ENCODE measurements at regions not wholly inside any gene's neighbourhood (a gene's known extent, or its start where the extent isn't known, plus 50 kb on each side); places are given as distances from the start of the nearest gene placed in this dataset.

DNA sequence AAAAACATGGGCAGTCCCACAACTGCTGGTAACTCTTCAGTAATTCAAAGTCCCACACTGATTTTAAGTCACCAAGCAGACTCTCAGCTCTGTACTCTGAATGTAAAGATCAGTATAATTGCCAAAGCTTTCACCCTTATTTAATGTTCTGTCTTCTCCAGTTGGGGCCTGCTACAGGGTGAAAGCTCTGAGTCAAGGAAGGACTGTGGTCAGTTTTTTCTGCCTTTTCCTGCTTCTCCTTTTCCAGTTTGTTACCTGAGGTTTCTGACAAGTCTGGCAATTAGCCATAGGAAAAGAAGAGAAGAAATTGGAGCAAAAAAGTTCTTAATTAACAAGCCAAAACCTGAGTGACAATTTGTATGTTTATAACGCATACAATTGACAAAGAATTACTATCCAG lies 279.3 kb downstream of the RBM26 start:
- TF ChIP-seq MXI1 (conservative IDR thresholded peaks at IDR 0.05; ENCODE audit: poor library complexity, severe bottlenecking) (no peak), POLR2AphosphoS5 (IDR thresholded peaks at IDR 0.05) (no peak), RAD21 (conservative IDR thresholded peaks at IDR 0.05) (no peak), EP300 (conservative IDR thresholded peaks at IDR 0.05; ENCODE audit: poor library complexity, severe bottlenecking) (no peak), EZH2 (IDR thresholded peaks at IDR 0.05; ENCODE audit: borderline replicate concordance, insufficient read depth, low read length, poor library complexity, severe bottlenecking) (no peak), SMC3 (conservative IDR thresholded peaks at IDR 0.05; ENCODE audit: poor library complexity) (no peak), TAF1 (IDR thresholded peaks at IDR 0.05; ENCODE audit: low read depth) (no peak)
- TF ChIP-seq, protein P1, sequence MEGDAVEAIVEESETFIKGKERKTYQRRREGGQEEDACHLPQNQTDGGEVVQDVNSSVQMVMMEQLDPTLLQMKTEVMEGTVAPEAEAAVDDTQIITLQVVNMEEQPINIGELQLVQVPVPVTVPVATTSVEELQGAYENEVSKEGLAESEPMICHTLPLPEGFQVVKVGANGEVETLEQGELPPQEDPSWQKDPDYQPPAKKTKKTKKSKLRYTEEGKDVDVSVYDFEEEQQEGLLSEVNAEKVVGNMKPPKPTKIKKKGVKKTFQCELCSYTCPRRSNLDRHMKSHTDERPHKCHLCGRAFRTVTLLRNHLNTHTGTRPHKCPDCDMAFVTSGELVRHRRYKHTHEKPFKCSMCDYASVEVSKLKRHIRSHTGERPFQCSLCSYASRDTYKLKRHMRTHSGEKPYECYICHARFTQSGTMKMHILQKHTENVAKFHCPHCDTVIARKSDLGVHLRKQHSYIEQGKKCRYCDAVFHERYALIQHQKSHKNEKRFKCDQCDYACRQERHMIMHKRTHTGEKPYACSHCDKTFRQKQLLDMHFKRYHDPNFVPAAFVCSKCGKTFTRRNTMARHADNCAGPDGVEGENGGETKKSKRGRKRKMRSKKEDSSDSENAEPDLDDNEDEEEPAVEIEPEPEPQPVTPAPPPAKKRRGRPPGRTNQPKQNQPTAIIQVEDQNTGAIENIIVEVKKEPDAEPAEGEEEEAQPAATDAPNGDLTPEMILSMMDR (IDR thresholded peaks at IDR 0.05; ENCODE audit: poor library complexity, severe bottlenecking) = no peak
- TF ChIP-seq, protein P2, sequence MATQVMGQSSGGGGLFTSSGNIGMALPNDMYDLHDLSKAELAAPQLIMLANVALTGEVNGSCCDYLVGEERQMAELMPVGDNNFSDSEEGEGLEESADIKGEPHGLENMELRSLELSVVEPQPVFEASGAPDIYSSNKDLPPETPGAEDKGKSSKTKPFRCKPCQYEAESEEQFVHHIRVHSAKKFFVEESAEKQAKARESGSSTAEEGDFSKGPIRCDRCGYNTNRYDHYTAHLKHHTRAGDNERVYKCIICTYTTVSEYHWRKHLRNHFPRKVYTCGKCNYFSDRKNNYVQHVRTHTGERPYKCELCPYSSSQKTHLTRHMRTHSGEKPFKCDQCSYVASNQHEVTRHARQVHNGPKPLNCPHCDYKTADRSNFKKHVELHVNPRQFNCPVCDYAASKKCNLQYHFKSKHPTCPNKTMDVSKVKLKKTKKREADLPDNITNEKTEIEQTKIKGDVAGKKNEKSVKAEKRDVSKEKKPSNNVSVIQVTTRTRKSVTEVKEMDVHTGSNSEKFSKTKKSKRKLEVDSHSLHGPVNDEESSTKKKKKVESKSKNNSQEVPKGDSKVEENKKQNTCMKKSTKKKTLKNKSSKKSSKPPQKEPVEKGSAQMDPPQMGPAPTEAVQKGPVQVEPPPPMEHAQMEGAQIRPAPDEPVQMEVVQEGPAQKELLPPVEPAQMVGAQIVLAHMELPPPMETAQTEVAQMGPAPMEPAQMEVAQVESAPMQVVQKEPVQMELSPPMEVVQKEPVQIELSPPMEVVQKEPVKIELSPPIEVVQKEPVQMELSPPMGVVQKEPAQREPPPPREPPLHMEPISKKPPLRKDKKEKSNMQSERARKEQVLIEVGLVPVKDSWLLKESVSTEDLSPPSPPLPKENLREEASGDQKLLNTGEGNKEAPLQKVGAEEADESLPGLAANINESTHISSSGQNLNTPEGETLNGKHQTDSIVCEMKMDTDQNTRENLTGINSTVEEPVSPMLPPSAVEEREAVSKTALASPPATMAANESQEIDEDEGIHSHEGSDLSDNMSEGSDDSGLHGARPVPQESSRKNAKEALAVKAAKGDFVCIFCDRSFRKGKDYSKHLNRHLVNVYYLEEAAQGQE (IDR thresholded peaks at IDR 0.05; ENCODE audit: borderline replicate concordance) = no peak
- no peaks in the 10 kb centered on the region for H3K79me2 ChIP-seq (replicated peaks; ENCODE audit: insufficient read depth, low read length)

DNA sequence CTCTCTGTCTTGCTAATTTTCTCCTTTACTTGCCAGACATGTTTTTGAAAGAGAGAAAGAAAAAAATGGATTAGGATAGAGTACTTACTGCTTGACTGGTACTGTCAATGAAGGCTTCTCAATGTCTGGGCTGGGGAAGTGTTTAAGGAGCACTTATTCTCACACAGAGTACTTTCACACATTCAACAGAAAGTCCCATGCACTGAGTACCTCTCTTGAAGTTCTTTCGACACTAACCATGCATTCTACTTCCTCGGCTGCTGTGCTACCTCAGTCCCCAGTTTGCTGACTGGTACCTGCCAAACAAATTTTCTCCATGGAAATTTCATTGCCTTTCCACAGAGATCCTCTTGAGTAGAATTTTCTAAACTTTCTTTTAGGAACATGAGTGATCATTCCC lies 281.9 kb downstream of the RBM26 start:
- Histone ChIP-seq H4K20me1 (ENCODE audit: insufficient read depth) (no peaks in the 10 kb centered on the region), H3K36me3 (ENCODE audit: insufficient read depth, low read length) (no peaks in the 10 kb centered on the region), H3F3A (ENCODE audit: insufficient read depth, low read length, poor library complexity, severe bottlenecking) (no peaks in the 10 kb centered on the region), H2AFZ (ENCODE audit: low read depth, low read length) (no peak overlapping the region), H3K27ac (ENCODE audit: low read length) (no peak overlapping the region), H3K27me3 (ENCODE audit: insufficient read depth, low read depth, low read length) (no peaks in the 10 kb centered on the region), H3K79me2 (replicated peaks; ENCODE audit: insufficient read depth, low read length) (no peaks in the 10 kb centered on the region), H3K4me3 (ENCODE audit: low read length) (no peak overlapping the region), H3K9ac (ENCODE audit: low read length) (no peak overlapping the region), H3K4me2 (ENCODE audit: low read length) (no peak overlapping the region), H3K9me3 (ENCODE audit: low read length) (no peaks in the 10 kb centered on the region), H3K9me2 (ENCODE audit: insufficient read depth, low read length) (no peaks in the 10 kb centered on the region)
- TF ChIP-seq, protein P1 (IDR thresholded peaks at IDR 0.05; ENCODE audit: poor library complexity, severe bottlenecking) = no peak
- TF ChIP-seq SMC3 (conservative IDR thresholded peaks at IDR 0.05; ENCODE audit: poor library complexity) = no peak
- no peak for TF ChIP-seq RAD21 (conservative IDR thresholded peaks at IDR 0.05)
- TF ChIP-seq MXI1 (conservative IDR thresholded peaks at IDR 0.05; ENCODE audit: poor library complexity, severe bottlenecking) = no peak
- TF ChIP-seq EP300 (conservative IDR thresholded peaks at IDR 0.05; ENCODE audit: poor library complexity, severe bottlenecking) = no peak
- TF ChIP-seq POLR2AphosphoS5 (IDR thresholded peaks at IDR 0.05) = no peak
- no peak for TF ChIP-seq EZH2 (IDR thresholded peaks at IDR 0.05; ENCODE audit: borderline replicate concordance, insufficient read depth, low read length, poor library complexity, severe bottlenecking)
- TF ChIP-seq, protein P2 (IDR thresholded peaks at IDR 0.05; ENCODE audit: borderline replicate concordance) = no peak
- no peak for TF ChIP-seq TAF1 (IDR thresholded peaks at IDR 0.05; ENCODE audit: low read depth)

More for the DNA sequence above, 279.3 kb downstream of the RBM26 start:
- Histone ChIP-seq H3K9me3 (ENCODE audit: low read length) (no peaks in the 10 kb centered on the region), H3F3A (ENCODE audit: insufficient read depth, low read length, poor library complexity, severe bottlenecking) (no peaks in the 10 kb centered on the region), H3K9ac (ENCODE audit: low read length) (no peak overlapping the region), H3K4me2 (ENCODE audit: low read length) (no peak overlapping the region), H4K20me1 (ENCODE audit: insufficient read depth) (no peaks in the 10 kb centered on the region), H3K27me3 (ENCODE audit: insufficient read depth, low read depth, low read length) (no peaks in the 10 kb centered on the region), H3K9me2 (ENCODE audit: insufficient read depth, low read length) (no peaks in the 10 kb centered on the region), H2AFZ (ENCODE audit: low read depth, low read length) (no peak overlapping the region), H3K27ac (ENCODE audit: low read length) (no peak overlapping the region), H3K36me3 (ENCODE audit: insufficient read depth, low read length) (no peaks in the 10 kb centered on the region), H3K4me3 (ENCODE audit: low read length) (no peak overlapping the region)
